C4-2B (cell line): ENCODE measurements at regions not wholly inside any gene's neighbourhood (a gene's known extent, or its start where the extent isn't known, plus 50 kb on each side); places are given as distances from the start of the nearest gene placed in this dataset.

Source experiments
- H3K27ac ChIP-seq: fragments of 450-650 bp; 2 replicates; pipeline ENCODE4 v1.5.1; 2017
- CTCF ChIP-seq: fragments of 450-650 bp; conservative IDR thresholded peaks from 2 replicates; pipeline ENCODE4 v1.5.1; 2017; ENCODE audit warnings: mild to moderate bottlenecking
- ZFX ChIP-seq: fragments of 450-650 bp; IDR thresholded peaks from 2 replicates; pipeline ENCODE4 v1.6.1; 2017

DNA sequence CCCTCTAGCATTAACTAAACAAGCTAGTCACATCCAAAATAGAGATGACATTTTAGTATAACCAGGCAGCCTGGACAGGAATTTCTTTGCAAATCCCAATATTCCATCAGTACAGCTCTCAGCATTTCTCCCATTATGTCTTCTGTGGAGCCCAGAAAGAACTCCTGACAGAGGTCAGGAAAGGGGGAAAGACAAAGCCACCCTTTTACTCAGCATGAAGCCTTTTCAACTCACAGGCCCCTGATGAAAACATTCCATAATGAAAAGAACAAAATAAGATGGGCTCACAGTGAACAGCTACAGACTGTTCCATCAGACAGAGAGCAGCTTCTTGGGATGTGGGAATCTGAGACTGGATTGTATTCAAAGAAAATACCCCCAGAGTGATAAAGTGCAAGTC, 80.6 kb downstream of the TEX35 start:
- no peak overlapping the region for H3K27ac ChIP-seq
- TF ChIP-seq ZFX (no peak), CTCF (no peak)

- no peak overlapping the region for H3K27ac ChIP-seq
- TF ChIP-seq ZFX (no peak), CTCF (no peak)
Measured at GRCh38 chr1:178594133-178594532, 81.2 kb downstream of the TEX35 start.

GRCh38 chr1:178595491-178595890, 82.6 kb downstream of the TEX35 start:
- TF ChIP-seq ZFX (no peak), CTCF (no peak)
- H3K27ac ChIP-seq, result no peak overlapping the region

GRCh38 chr1:178599087-178599486, 86.2 kb downstream of the TEX35 start:
- TF ChIP-seq ZFX, result no peak
- no peak overlapping the region for H3K27ac ChIP-seq

- H3K27ac ChIP-seq, result no peak overlapping the region
- no peak for TF ChIP-seq ZFX
- TF ChIP-seq CTCF, result no peak
Measured at GRCh38 chr1:178599745-178600144, 86.8 kb downstream of the TEX35 start.

DNA sequence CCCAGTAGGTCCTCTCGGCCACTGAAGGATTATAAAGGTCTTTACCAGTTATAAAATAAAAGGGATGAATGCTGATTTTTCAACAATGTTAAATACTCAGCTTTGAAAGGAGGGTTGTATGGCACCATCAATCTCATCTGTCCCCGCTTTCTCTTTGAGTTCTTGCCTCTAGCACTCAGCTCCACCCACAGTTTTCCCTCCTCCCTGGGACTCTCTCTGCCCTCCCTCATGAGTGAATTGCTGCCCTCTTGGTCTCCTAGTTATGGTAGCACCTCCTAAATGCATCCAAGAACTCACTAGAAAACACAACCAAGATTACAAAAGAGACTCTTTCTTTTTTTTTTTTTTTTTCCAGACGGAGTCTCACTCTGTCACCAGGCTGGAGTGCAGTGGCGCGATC, 91.0 kb downstream of the TEX35 start:
- no peak overlapping the region for H3K27ac ChIP-seq
- TF ChIP-seq ZFX (no peak), CTCF (no peak)

GRCh38 chr1:178606839-178607238, 93.9 kb downstream of the TEX35 start:
- TF ChIP-seq CTCF (no peak), ZFX (no peak)
- H3K27ac ChIP-seq, result no peak overlapping the region

DNA sequence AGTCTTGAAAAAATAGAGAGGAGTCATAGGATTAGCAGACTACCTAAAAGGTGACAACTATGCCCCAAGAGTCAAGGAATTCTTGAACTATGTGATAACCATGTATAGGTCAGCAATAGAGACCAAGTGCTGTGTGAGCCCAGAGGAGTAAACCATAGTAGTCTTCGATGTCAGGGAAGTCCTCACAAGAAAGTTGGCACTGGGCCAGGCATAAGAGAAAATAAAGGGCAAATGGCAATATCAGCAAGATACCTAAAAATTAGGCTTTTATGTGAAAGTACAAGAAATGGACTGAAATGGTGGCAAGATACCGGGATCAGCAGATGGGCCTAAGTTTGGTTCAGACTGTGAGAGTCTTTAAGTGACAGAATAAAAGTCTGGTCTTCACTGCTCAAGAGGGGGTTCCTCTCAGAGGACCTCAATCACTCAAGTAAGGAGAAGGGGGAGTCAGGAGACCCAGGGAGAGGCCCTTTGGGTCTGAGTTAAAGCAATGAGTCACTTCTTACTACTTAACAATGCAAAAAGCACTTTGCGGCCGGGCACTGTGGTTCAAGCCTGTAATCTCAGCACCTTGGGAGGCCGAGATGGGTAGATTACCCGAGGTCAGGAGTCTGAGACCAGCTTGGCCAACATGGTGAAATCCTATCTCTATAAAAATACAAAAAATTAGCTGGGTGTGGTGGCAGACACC, 95.0 kb downstream of the TEX35 start:
- H3K27ac ChIP-seq, result no peak overlapping the region
- TF ChIP-seq ZFX (no peak), CTCF (no peak)
